ENCODE measurements at regions not wholly inside any gene's neighbourhood (a gene's known extent, or its start where the extent isn't known, plus 50 kb on each side); places are given as distances from the start of the nearest gene placed in this dataset.

GRCh38 chr2:13576406-13577036 is 859.8 kb downstream of the TRIB2 start:
- TF ChIP-seq POLR2A (IDR thresholded peaks at IDR 0.05) = no peak
- no peak for TF ChIP-seq POLR2AphosphoS5 (IDR thresholded peaks at IDR 0.05; ENCODE audit: insufficient read depth in 1 of 2, low read depth in 1 of 2)
- TF ChIP-seq, protein P1, sequence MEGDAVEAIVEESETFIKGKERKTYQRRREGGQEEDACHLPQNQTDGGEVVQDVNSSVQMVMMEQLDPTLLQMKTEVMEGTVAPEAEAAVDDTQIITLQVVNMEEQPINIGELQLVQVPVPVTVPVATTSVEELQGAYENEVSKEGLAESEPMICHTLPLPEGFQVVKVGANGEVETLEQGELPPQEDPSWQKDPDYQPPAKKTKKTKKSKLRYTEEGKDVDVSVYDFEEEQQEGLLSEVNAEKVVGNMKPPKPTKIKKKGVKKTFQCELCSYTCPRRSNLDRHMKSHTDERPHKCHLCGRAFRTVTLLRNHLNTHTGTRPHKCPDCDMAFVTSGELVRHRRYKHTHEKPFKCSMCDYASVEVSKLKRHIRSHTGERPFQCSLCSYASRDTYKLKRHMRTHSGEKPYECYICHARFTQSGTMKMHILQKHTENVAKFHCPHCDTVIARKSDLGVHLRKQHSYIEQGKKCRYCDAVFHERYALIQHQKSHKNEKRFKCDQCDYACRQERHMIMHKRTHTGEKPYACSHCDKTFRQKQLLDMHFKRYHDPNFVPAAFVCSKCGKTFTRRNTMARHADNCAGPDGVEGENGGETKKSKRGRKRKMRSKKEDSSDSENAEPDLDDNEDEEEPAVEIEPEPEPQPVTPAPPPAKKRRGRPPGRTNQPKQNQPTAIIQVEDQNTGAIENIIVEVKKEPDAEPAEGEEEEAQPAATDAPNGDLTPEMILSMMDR (IDR thresholded peaks at IDR 0.05) = no peak

Measured in vagina (tissue), 2 donors.